ENCODE measurements at regions not wholly inside any gene's neighbourhood (a gene's known extent, or its start where the extent isn't known, plus 50 kb on each side); places are given as distances from the start of the nearest gene placed in this dataset.

GRCh38 chr6:91135406-91136103, 548.7 kb upstream of the MAP3K7 start:
- TF ChIP-seq CTCF (IDR thresholded peaks at IDR 0.05; ENCODE audit: low read depth, low read length, missing input control) (no peak), TAF1 (conservative IDR thresholded peaks at IDR 0.05) (no peak), ATF3 (IDR thresholded peaks at IDR 0.05) (no peak), RXRA (IDR thresholded peaks at IDR 0.05) (no peak), MAX (IDR thresholded peaks at IDR 0.05) (no peak)

Measured in liver (tissue), 3 donors.